ENCODE measurements at regions not wholly inside any gene's neighbourhood (a gene's known extent, or its start where the extent isn't known, plus 50 kb on each side); places are given as distances from the start of the nearest gene placed in this dataset.

- TF ChIP-seq CTCF (IDR thresholded peaks at IDR 0.05): no peak
- no peak for TF ChIP-seq ELF4 (CRISPR knock-in tag; IDR thresholded peaks at IDR 0.05; ENCODE audit: low read depth)
- TF ChIP-seq USF2 (CRISPR knock-in tag; IDR thresholded peaks at IDR 0.05): no peak
- TF ChIP-seq NFE2L1 (CRISPR knock-in tag; IDR thresholded peaks at IDR 0.05): no peak
- no peak for TF ChIP-seq E2F5 (CRISPR knock-in tag; IDR thresholded peaks at IDR 0.05)
- no peak for TF ChIP-seq ATF2 (CRISPR knock-in tag; IDR thresholded peaks at IDR 0.05; ENCODE audit: borderline replicate concordance, low read depth)
- no peak for TF ChIP-seq CREM (CRISPR knock-in tag; IDR thresholded peaks at IDR 0.05)
- TF ChIP-seq NFYB (CRISPR knock-in tag; conservative IDR thresholded peaks at IDR 0.05; ENCODE audit: low read depth): no peak
- no peak for TF ChIP-seq SP1 (CRISPR knock-in tag; conservative IDR thresholded peaks at IDR 0.05)
- TF ChIP-seq MAX (CRISPR knock-in tag; IDR thresholded peaks at IDR 0.05): no peak
- TF ChIP-seq CREB1 (CRISPR knock-in tag; IDR thresholded peaks at IDR 0.05): no peak
- TF ChIP-seq SMAD4 (CRISPR knock-in tag; IDR thresholded peaks at IDR 0.05): no peak
Observed at GRCh38 chr11:18865261-18865660, 73.7 kb upstream of the PTPN5 start.

Data from WTC11 (cell line).